Heart left ventricle (tissue), 13 donors: ENCODE measurements at regions not wholly inside any gene's neighbourhood (a gene's known extent, or its start where the extent isn't known, plus 50 kb on each side); places are given as distances from the start of the nearest gene placed in this dataset.

Experiments used
- POLR2A ChIP-seq, 2 donors: fragments of 450-650 bp; IDR thresholded peaks; one replicate each; pipeline ENCODE4 v1.6.1; 2017; ENCODE audit warnings: antibody characterized with exemption in 2 of 2, mild to moderate bottlenecking in 2 of 2, moderate library complexity in 2 of 2
- TF ChIP-seq, protein P1 (sequence below), 12 donors: fragments of 200-600 bp; sonication (generic) in 4 of 12; IDR thresholded peaks; one replicate each; pipeline versions ENCODE4 v1.5.0 to v1.8.0; 2018 to 2022; ENCODE audit warnings: antibody characterized with exemption in 12 of 12, mild to moderate bottlenecking in 5 of 12
- donor health status: ischemic (EF 13 %, LVEDD 7.1; RV severe dilation, severe dysfunction).
- donor health status: DM: no; HTN: yes; CAD: no.
- donor health status: DM: no; HTN: no; CAD: no.
- donor health status: ischemic (EF 25% LVEDD 6.9; RV normal size, moderate dysfunction).
- donor health status: ischemic (EF 25% LVEDD 5.7; RV mildly dilated, moderate dysfunction).
- donor health status: ischemic (EF 35%, LVEDD 5.7; RV mildly dilated, moderate dysfunction).
- donor health status: nonischemic (EF 11% LVEDD 7.7; RV severe dilation, severe dysfunction).
- donor health status: DM: yes; HTN: yes; CAD: no.
- donor health status: PGD.
- donor health status: ischemic (EF 29% LVEDD 5.4; RV normal size, mild dysfunction).
- donor health status: nonischemic (EF 23%, LVEDD 6.1; RV moderate dilation, normal function).

GRCh38 chr16:65922923-65923322 lies 443.6 kb upstream of the CDH5 start:
- no peak for TF ChIP-seq POLR2A (IDR thresholded peaks at IDR 0.05)
- TF ChIP-seq, protein P1, sequence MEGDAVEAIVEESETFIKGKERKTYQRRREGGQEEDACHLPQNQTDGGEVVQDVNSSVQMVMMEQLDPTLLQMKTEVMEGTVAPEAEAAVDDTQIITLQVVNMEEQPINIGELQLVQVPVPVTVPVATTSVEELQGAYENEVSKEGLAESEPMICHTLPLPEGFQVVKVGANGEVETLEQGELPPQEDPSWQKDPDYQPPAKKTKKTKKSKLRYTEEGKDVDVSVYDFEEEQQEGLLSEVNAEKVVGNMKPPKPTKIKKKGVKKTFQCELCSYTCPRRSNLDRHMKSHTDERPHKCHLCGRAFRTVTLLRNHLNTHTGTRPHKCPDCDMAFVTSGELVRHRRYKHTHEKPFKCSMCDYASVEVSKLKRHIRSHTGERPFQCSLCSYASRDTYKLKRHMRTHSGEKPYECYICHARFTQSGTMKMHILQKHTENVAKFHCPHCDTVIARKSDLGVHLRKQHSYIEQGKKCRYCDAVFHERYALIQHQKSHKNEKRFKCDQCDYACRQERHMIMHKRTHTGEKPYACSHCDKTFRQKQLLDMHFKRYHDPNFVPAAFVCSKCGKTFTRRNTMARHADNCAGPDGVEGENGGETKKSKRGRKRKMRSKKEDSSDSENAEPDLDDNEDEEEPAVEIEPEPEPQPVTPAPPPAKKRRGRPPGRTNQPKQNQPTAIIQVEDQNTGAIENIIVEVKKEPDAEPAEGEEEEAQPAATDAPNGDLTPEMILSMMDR (IDR thresholded peaks at IDR 0.05) = no peak
